ENCODE measurements at regions not wholly inside any gene's neighbourhood (a gene's known extent, or its start where the extent isn't known, plus 50 kb on each side); places are given as distances from the start of the nearest gene placed in this dataset.

- no peak for TF ChIP-seq CTCF (conservative IDR thresholded peaks at IDR 0.05; ENCODE audit: low read length)
- TF ChIP-seq EZH2phosphoT487 (IDR thresholded peaks at IDR 0.05; ENCODE audit: borderline replicate concordance, low read depth, low read length) = no peak
Measured at GRCh38 chr6:81086991-81087390, 665.5 kb downstream of the TENT5A start.
